ENCODE measurements at regions not wholly inside any gene's neighbourhood (a gene's known extent, or its start where the extent isn't known, plus 50 kb on each side); places are given as distances from the start of the nearest gene placed in this dataset.

DNA sequence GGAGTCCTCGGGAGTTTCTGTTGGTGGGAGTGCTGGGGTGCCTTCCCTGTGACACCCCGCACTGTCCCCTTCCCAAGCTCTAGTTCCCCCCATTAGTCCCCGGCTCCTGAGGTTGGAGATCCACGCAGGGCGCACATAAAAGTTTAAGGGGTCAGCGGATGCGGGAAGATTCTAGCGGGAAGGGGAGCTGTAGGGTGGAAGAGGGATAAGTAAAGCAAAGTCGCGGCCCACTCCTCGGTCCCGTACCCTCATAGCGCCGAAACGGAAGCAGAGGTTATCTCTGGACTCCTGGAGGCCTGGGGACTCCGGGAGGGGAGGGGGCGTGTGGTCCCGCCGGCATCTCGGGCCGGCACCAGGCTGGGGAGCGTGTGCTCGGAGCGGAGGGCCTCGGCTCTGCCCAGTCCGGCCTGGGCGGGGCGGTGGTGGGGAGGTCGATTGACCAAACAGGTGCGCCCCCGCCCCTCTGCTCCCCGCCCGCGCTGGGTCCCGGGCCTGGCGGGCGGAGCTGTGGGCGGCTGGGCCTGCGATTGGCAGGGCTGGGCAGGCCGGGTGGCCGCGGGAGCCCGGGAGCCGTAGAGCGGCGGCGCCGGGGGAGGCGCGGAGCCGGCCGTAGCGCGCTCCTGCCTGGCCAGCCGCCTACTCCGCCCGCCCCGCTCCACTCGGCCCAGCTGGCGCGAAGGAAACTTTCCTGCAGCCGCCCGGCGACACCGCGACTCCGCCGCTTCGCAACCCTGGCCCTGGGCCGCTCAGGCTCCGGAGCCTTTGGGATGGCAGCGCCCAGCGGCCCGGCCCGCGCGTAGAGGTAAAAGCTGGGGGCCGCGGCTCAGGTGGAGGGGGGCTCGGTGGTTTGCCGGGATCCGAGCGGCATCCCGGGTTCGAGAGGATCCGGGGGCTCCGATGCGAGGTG, 52.2 kb upstream of the DAB2IP start:
- no peak for TF ChIP-seq POLR2A (IDR thresholded peaks at IDR 0.05; ENCODE audit: low read length)
- TF ChIP-seq GATA1 (IDR thresholded peaks at IDR 0.05; ENCODE audit: low read depth, low read length) = no peak
